ENCODE measurements at regions not wholly inside any gene's neighbourhood (a gene's known extent, or its start where the extent isn't known, plus 50 kb on each side); places are given as distances from the start of the nearest gene placed in this dataset.

GRCh38 chr2:128410758-128411215 is 92.1 kb upstream of the HS6ST1 start:
- H3K4me3 ChIP-seq (ENCODE audit: insufficient read depth, low read depth, low read length), result no peak overlapping the region
- H3K4me1 ChIP-seq (ENCODE audit: control insufficient read depth, insufficient read depth, low read length), result no peaks in the 10 kb centered on the region
- no peak overlapping the region for H3K27ac ChIP-seq (ENCODE audit: insufficient read depth, low read depth, low read length, poor library complexity, severe bottlenecking)
- H3K9me3 ChIP-seq (ENCODE audit: control insufficient read depth, low read length), result no peaks in the 10 kb centered on the region
- H3K36me3 ChIP-seq (ENCODE audit: control insufficient read depth, insufficient read depth, low read length), result no peaks in the 10 kb centered on the region
- WGBS, 2 experiments, result 95 to 96% methylated on average over 8 of the region's 8 CpGs
- no peaks in the 10 kb centered on the region for H3K27me3 ChIP-seq (ENCODE audit: control insufficient read depth, insufficient read depth, low read length, poor library complexity, severe bottlenecking)

GRCh38 chr2:128411431-128411830 is 92.8 kb upstream of the HS6ST1 start:
- H3K27me3 ChIP-seq (ENCODE audit: control insufficient read depth, insufficient read depth, low read length, poor library complexity, severe bottlenecking), result no peaks in the 10 kb centered on the region
- H3K4me1 ChIP-seq (ENCODE audit: control insufficient read depth, insufficient read depth, low read length), result no peaks in the 10 kb centered on the region
- 96 to 98% methylated on average over 8 of the region's 9 CpGs for WGBS, 2 experiments
- H3K4me3 ChIP-seq (ENCODE audit: insufficient read depth, low read depth, low read length), result no peak overlapping the region
- H3K36me3 ChIP-seq (ENCODE audit: control insufficient read depth, insufficient read depth, low read length), result no peaks in the 10 kb centered on the region
- no peak overlapping the region for H3K27ac ChIP-seq (ENCODE audit: insufficient read depth, low read depth, low read length, poor library complexity, severe bottlenecking)
- H3K9me3 ChIP-seq (ENCODE audit: control insufficient read depth, low read length), result no peaks in the 10 kb centered on the region

DNA sequence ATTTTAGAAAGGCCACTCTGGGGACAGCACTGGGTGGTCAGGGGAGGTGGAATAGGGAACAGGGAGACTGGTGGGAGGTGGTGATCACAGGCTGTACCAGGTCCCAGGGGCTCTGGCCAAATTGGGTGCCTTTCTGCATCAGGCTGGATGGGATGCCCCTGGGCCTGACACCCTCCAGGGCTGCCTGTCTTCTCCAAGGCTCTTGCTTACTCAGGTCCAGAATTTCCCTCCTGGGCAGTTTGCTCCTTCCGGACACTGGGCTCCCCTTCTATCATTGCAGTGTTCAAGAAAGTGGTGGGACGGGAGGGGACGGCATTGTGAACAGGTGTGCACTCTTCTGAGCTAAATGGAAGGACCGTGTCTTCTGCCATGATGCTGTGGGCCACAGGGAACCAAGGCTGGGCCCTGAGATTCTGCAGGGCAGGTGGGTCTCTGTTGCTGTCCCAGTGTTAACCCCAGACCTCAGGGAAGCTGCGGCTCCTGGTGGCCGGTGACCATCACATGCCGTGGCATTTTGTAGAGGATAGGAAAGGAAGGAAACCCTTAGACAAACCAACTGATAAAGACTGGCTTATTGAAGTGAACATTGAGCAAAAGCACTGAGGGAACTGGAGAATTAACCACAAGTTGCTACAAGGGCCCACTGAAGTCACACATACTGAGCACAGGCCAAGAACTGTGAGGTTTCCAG is 93.7 kb upstream of the HS6ST1 start:
- Histone ChIP-seq H3K9me3 (ENCODE audit: control insufficient read depth, low read length) (no peaks in the 10 kb centered on the region), H3K27me3 (ENCODE audit: control insufficient read depth, insufficient read depth, low read length, poor library complexity, severe bottlenecking) (no peaks in the 10 kb centered on the region), H3K27ac (ENCODE audit: insufficient read depth, low read depth, low read length, poor library complexity, severe bottlenecking) (no peak overlapping the region), H3K4me1 (ENCODE audit: control insufficient read depth, insufficient read depth, low read length) (no peaks in the 10 kb centered on the region), H3K4me3 (ENCODE audit: insufficient read depth, low read depth, low read length) (no peak overlapping the region), H3K36me3 (ENCODE audit: control insufficient read depth, insufficient read depth, low read length) (no peaks in the 10 kb centered on the region)
- WGBS, 2 experiments, result 94 to 98% methylated on average over 7 of the region's 7 CpGs

DNA sequence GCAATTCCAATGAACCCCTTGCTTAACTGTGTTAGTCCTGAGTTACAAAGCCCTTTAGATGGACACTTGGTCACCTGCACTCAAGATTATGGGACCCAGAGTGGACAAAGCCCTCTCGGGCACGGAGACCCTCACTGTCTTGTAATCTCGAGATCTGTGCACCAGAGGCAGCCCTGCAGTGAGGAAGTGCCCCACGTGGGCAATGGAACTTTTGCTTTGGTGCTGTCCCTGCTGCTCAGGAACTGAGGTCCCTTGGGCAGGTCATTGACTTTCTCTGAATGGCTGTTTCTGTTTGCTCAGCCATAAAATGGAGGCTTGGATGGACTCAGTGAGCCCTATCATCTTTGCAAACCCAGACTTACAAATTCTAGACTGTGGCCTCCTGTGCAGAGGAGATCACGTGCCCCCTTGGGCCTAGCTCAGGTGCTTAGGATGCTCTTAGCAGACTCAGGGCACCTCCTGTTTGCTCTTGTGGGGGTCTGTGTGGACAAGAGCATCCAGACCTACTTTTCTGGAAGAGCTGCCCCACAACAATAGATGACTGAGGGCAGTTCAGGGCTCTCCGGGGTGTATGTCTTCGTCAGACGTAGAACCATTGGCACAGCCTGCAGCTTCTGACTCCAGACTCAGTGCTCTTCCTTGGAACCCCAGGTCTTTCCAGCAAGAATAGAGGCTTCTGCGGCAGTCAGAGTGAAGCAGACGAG is 94.5 kb upstream of the HS6ST1 start:
- Histone ChIP-seq H3K4me3 (ENCODE audit: insufficient read depth, low read depth, low read length) (no peak overlapping the region), H3K9me3 (ENCODE audit: control insufficient read depth, low read length) (no peaks in the 10 kb centered on the region), H3K27me3 (ENCODE audit: control insufficient read depth, insufficient read depth, low read length, poor library complexity, severe bottlenecking) (no peaks in the 10 kb centered on the region), H3K4me1 (ENCODE audit: control insufficient read depth, insufficient read depth, low read length) (no peaks in the 10 kb centered on the region), H3K36me3 (ENCODE audit: control insufficient read depth, insufficient read depth, low read length) (no peaks in the 10 kb centered on the region), H3K27ac (ENCODE audit: insufficient read depth, low read depth, low read length, poor library complexity, severe bottlenecking) (no peak overlapping the region)
- WGBS, 2 experiments, result 92 to 94% methylated on average over 10 of the region's 10 CpGs

- no peak overlapping the region for H3K27ac ChIP-seq (ENCODE audit: insufficient read depth, low read depth, low read length, poor library complexity, severe bottlenecking)
- 60 to 62% methylated on average over 5 of the region's 5 CpGs for WGBS, 2 experiments
Measured at GRCh38 chr2:128413718-128414341, 95.2 kb upstream of the HS6ST1 start.

DNA sequence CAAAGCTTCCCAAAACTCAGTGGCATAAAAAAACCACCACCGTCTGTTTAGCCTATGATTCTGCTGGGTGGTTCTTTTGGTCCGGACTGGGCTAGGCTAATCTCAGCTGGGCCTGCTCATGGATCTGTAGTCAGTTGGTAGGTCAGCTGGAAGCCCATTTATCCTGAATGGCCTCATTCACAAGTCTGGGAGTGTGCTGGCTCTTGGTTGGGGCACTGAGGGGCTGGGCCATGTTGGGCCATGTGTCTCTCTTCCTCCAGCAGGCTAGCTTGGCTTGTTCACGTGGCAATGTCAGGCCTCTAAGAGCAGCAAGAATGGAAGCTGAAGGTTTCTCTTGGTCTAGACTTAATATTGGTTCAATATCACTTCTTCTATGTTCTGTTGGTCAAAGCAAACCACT is 95.7 kb upstream of the HS6ST1 start:
- Histone ChIP-seq H3K9me3 (ENCODE audit: control insufficient read depth, low read length) (no peaks in the 10 kb centered on the region), H3K4me3 (ENCODE audit: insufficient read depth, low read depth, low read length) (no peak overlapping the region), H3K4me1 (ENCODE audit: control insufficient read depth, insufficient read depth, low read length) (no peaks in the 10 kb centered on the region), H3K27me3 (ENCODE audit: control insufficient read depth, insufficient read depth, low read length, poor library complexity, severe bottlenecking) (no peaks in the 10 kb centered on the region), H3K36me3 (ENCODE audit: control insufficient read depth, insufficient read depth, low read length) (no peaks in the 10 kb centered on the region), H3K27ac (ENCODE audit: insufficient read depth, low read depth, low read length, poor library complexity, severe bottlenecking) (no peak overlapping the region)
- 90 to 95% methylated on average over 3 of the region's 3 CpGs for WGBS, 2 experiments

More at GRCh38 chr2:128413718-128414341, 95.2 kb upstream of the HS6ST1 start:
- no peaks in the 10 kb centered on the region for H3K36me3 ChIP-seq (ENCODE audit: control insufficient read depth, insufficient read depth, low read length)
- no peaks in the 10 kb centered on the region for H3K27me3 ChIP-seq (ENCODE audit: control insufficient read depth, insufficient read depth, low read length, poor library complexity, severe bottlenecking)
- H3K9me3 ChIP-seq (ENCODE audit: control insufficient read depth, low read length), result no peaks in the 10 kb centered on the region
- no peaks in the 10 kb centered on the region for H3K4me1 ChIP-seq (ENCODE audit: control insufficient read depth, insufficient read depth, low read length)
- no peak overlapping the region for H3K4me3 ChIP-seq (ENCODE audit: insufficient read depth, low read depth, low read length)

DNA sequence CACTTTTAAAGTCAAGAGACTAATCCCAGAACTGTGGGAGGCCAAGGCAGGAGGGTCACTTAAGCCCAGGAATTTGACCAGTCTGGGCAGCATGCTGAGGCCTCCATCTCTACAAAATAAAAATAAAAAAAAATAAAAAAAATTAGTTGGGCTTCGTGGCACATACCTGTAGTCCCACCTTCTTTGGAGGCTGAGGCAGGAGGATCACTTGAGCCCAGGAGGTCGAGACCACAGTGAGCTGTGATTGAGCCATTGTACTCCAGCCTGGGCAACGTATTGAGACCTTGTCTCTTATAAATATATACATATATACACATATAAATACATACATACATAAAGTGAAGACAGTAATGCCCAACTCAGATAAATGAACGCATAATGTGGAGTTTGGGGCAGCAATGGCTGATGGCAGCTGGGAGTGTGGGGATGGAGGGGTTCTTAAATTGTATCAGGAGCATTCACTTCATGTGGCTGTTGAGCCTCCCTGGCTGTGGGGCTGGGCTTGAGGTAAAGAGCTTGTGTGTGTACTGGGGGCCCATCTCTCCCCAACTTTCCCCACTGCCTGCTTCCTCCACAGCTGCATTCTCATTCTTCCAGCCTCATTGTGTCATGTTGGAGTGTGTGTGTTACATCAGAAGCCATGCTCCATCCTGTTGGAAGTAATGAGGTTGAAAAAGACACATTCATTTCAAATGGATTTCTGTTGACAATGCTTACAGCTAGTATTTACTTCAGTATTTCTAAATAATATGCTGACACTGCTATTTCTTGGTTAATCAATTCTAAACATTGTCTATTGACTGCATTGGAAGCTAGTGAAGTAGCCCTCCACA is 96.5 kb upstream of the HS6ST1 start:
- Histone ChIP-seq H3K27ac (ENCODE audit: insufficient read depth, low read depth, low read length, poor library complexity, severe bottlenecking) (no peak overlapping the region), H3K36me3 (ENCODE audit: control insufficient read depth, insufficient read depth, low read length) (no peaks in the 10 kb centered on the region), H3K9me3 (ENCODE audit: control insufficient read depth, low read length) (no peaks in the 10 kb centered on the region), H3K27me3 (ENCODE audit: control insufficient read depth, insufficient read depth, low read length, poor library complexity, severe bottlenecking) (no peaks in the 10 kb centered on the region), H3K4me3 (ENCODE audit: insufficient read depth, low read depth, low read length) (no peak overlapping the region), H3K4me1 (ENCODE audit: control insufficient read depth, insufficient read depth, low read length) (no peaks in the 10 kb centered on the region)
- WGBS, 2 experiments, result 94 to 97% methylated on average over 3 of the region's 4 CpGs

- Histone ChIP-seq H3K4me1 (ENCODE audit: control insufficient read depth, insufficient read depth, low read length) (no peaks in the 10 kb centered on the region), H3K27ac (ENCODE audit: insufficient read depth, low read depth, low read length, poor library complexity, severe bottlenecking) (no peak overlapping the region), H3K36me3 (ENCODE audit: control insufficient read depth, insufficient read depth, low read length) (no peaks in the 10 kb centered on the region), H3K9me3 (ENCODE audit: control insufficient read depth, low read length) (no peaks in the 10 kb centered on the region), H3K4me3 (ENCODE audit: insufficient read depth, low read depth, low read length) (no peak overlapping the region), H3K27me3 (ENCODE audit: control insufficient read depth, insufficient read depth, low read length, poor library complexity, severe bottlenecking) (no peaks in the 10 kb centered on the region)
- 100% methylated on average over 1 of the region's 1 CpG; no CpG with 5 or more reads in 1 of the 2 experiments for WGBS, 2 experiments
Measured at GRCh38 chr2:128415779-128416061, 97.1 kb upstream of the HS6ST1 start.

- no peak overlapping the region for H3K4me3 ChIP-seq (ENCODE audit: insufficient read depth, low read depth, low read length)
Measured at GRCh38 chr2:128416109-128416785, 97.6 kb upstream of the HS6ST1 start.

More at GRCh38 chr2:128416109-128416785, 97.6 kb upstream of the HS6ST1 start:
- no peaks in the 10 kb centered on the region for H3K9me3 ChIP-seq (ENCODE audit: control insufficient read depth, low read length)
- 72 to 73% methylated on average over 9 of the region's 9 CpGs for WGBS, 2 experiments
- H3K27me3 ChIP-seq (ENCODE audit: control insufficient read depth, insufficient read depth, low read length, poor library complexity, severe bottlenecking), result no peaks in the 10 kb centered on the region
- H3K4me1 ChIP-seq (ENCODE audit: control insufficient read depth, insufficient read depth, low read length), result no peaks in the 10 kb centered on the region
- H3K36me3 ChIP-seq (ENCODE audit: control insufficient read depth, insufficient read depth, low read length), result no peaks in the 10 kb centered on the region
- H3K27ac ChIP-seq (ENCODE audit: insufficient read depth, low read depth, low read length, poor library complexity, severe bottlenecking), result no peak overlapping the region
